ENCODE measurements at regions not wholly inside any gene's neighbourhood (a gene's known extent, or its start where the extent isn't known, plus 50 kb on each side); places are given as distances from the start of the nearest gene placed in this dataset.

GRCh38 chr21:16674949-16675348 lies 837.9 kb upstream of the CXADR start:
- Histone ChIP-seq H3K27me3 (ENCODE audit: control insufficient read depth in 3 of 3, insufficient read depth in 3 of 3, low read length in 2 of 3) (no peaks in the 10 kb centered on the region), H3K27ac (ENCODE audit: low read depth in 1 of 2, low read length in 1 of 2) (no peak overlapping the region), H3K4me3 (no peak overlapping the region), H3K9ac (ENCODE audit: insufficient read depth in 1 of 2, low read length in 2 of 2) (no peak overlapping the region), H3K36me3 (ENCODE audit: control insufficient read depth in 4 of 4, insufficient read depth in 4 of 4, low read length in 4 of 4) (no peaks in the 10 kb centered on the region), H3K4me1 (ENCODE audit: control insufficient read depth in 5 of 5, insufficient read depth in 5 of 5, low read length in 5 of 5) (peaks cover 0 to 3% (median 0%) of the 10 kb centered on the region in 5 donors), H3K9me3 (ENCODE audit: control insufficient read depth in 4 of 4, insufficient read depth in 3 of 4, low read length in 3 of 4) (no peaks in the 10 kb centered on the region)
- WGBS, 2 donors: 90 to 95% methylated on average over 2 of the region's 2 CpGs
- no peak for TF ChIP-seq CTCF (IDR thresholded peaks at IDR 0.05; ENCODE audit: control extremely low read depth, extremely low read depth)
- ATAC-seq (ENCODE audit: insufficient read depth, low FRiP score) (no peak), DNase-seq (no peak)

- WGBS, 2 donors: 53 to 66% methylated on average over 3 of the region's 3 CpGs
- no peak overlapping the region for H3K9ac ChIP-seq (ENCODE audit: insufficient read depth in 1 of 2, low read length in 2 of 2)
Observed at GRCh38 chr21:16676391-16676790, 836.5 kb upstream of the CXADR start.

GRCh38 chr21:16678429-16679160 lies 834.2 kb upstream of the CXADR start:
- TF ChIP-seq CTCF (IDR thresholded peaks at IDR 0.05; ENCODE audit: control extremely low read depth, extremely low read depth): no peak
- DNase-seq: peak in 2 of 3 donors; percentile 40 to 58
- no peaks in the 10 kb centered on the region for H3K27me3 ChIP-seq (ENCODE audit: control insufficient read depth in 3 of 3, insufficient read depth in 3 of 3, low read length in 2 of 3)
- peak; percentile 30 for ATAC-seq (ENCODE audit: insufficient read depth, low FRiP score)
- 40 to 58% methylated on average over 3 of the region's 3 CpGs for WGBS, 2 donors
- no peak overlapping the region for H3K9ac ChIP-seq (ENCODE audit: insufficient read depth in 1 of 2, low read length in 2 of 2)
- no peaks in the 10 kb centered on the region for H3K9me3 ChIP-seq (ENCODE audit: control insufficient read depth in 4 of 4, insufficient read depth in 3 of 4, low read length in 3 of 4)
- peaks cover 0 to 3% (median 0%) of the 10 kb centered on the region in 5 donors for H3K4me1 ChIP-seq (ENCODE audit: control insufficient read depth in 5 of 5, insufficient read depth in 5 of 5, low read length in 5 of 5)
- no peaks in the 10 kb centered on the region for H3K36me3 ChIP-seq (ENCODE audit: control insufficient read depth in 4 of 4, insufficient read depth in 4 of 4, low read length in 4 of 4)
- no peak overlapping the region for H3K27ac ChIP-seq (ENCODE audit: low read depth in 1 of 2, low read length in 1 of 2)
- no peak overlapping the region for H3K4me3 ChIP-seq

More at GRCh38 chr21:16676391-16676790, 836.5 kb upstream of the CXADR start:
- no peak overlapping the region for H3K4me3 ChIP-seq
- no peak for TF ChIP-seq CTCF (IDR thresholded peaks at IDR 0.05; ENCODE audit: control extremely low read depth, extremely low read depth)
- no peaks in the 10 kb centered on the region for H3K36me3 ChIP-seq (ENCODE audit: control insufficient read depth in 4 of 4, insufficient read depth in 4 of 4, low read length in 4 of 4)
- ATAC-seq (ENCODE audit: insufficient read depth, low FRiP score) (no peak), DNase-seq (peak in 1 of 3 donors; percentile 24)
- no peak overlapping the region for H3K27ac ChIP-seq (ENCODE audit: low read depth in 1 of 2, low read length in 1 of 2)
- H3K27me3 ChIP-seq (ENCODE audit: control insufficient read depth in 3 of 3, insufficient read depth in 3 of 3, low read length in 2 of 3): no peaks in the 10 kb centered on the region
- no peaks in the 10 kb centered on the region for H3K9me3 ChIP-seq (ENCODE audit: control insufficient read depth in 4 of 4, insufficient read depth in 3 of 4, low read length in 3 of 4)
- peaks cover 0 to 3% (median 0%) of the 10 kb centered on the region in 5 donors for H3K4me1 ChIP-seq (ENCODE audit: control insufficient read depth in 5 of 5, insufficient read depth in 5 of 5, low read length in 5 of 5)

All from lung (tissue), 11 donors.